GM06990 (cell line): ENCODE measurements at regions not wholly inside any gene's neighbourhood (a gene's known extent, or its start where the extent isn't known, plus 50 kb on each side); places are given as distances from the start of the nearest gene placed in this dataset.

Experiments
- DNase-seq: peaks from one replicate; pipeline ENCODE4 v3.0.0-alpha.2; 2011; ENCODE audit not compliant: insufficient read length; ENCODE audit errors: extremely low read depth
- H3K27me3 ChIP-seq: replicated peaks from 2 replicates; pipeline ENCODE4 v1.6.0; 2011; ENCODE audit warnings: low read length; ENCODE audit not compliant: control insufficient read depth, insufficient read depth
- H3K36me3 ChIP-seq: 2 replicates; pipeline ENCODE4 v1.5.1; 2011; ENCODE audit warnings: low read length; ENCODE audit not compliant: control insufficient read depth, insufficient read depth
- H3K4me3 ChIP-seq: replicated peaks from 2 replicates; pipeline ENCODE4 v1.5.1; 2011; ENCODE audit warnings: low read depth, mild to moderate bottlenecking, control low read depth, low read length
- TF ChIP-seq, protein P1 (sequence below): IDR thresholded peaks from 2 replicates; pipeline ENCODE4 v1.5.1; 2011; ENCODE audit warnings: low read length, control low read depth, mild to moderate bottlenecking, inconsistent platforms; ENCODE audit not compliant: insufficient read depth, poor library complexity, severe bottlenecking

DNA sequence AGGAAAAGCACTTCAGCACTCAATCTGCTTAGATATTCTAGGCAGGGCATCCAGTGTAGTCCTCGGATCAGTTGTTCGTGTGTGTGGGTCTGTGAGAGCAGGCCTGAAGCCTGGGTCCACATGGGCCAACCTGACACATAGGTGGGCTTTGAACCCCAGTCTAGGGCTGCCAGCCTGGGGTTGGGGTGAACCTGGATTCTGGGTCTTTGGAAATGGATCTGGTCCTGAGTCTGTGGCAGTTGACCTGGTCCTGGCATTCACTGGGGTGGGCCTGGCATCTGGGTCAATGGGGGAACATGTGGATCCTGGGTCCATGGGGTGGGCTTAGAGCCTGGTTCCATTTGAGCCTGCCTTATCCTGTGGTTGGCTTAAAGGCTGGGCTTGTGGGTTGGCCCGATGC is 492.6 kb upstream of the MAN1A1 start:
- TF ChIP-seq, protein P1, sequence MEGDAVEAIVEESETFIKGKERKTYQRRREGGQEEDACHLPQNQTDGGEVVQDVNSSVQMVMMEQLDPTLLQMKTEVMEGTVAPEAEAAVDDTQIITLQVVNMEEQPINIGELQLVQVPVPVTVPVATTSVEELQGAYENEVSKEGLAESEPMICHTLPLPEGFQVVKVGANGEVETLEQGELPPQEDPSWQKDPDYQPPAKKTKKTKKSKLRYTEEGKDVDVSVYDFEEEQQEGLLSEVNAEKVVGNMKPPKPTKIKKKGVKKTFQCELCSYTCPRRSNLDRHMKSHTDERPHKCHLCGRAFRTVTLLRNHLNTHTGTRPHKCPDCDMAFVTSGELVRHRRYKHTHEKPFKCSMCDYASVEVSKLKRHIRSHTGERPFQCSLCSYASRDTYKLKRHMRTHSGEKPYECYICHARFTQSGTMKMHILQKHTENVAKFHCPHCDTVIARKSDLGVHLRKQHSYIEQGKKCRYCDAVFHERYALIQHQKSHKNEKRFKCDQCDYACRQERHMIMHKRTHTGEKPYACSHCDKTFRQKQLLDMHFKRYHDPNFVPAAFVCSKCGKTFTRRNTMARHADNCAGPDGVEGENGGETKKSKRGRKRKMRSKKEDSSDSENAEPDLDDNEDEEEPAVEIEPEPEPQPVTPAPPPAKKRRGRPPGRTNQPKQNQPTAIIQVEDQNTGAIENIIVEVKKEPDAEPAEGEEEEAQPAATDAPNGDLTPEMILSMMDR: no peak
- H3K36me3 ChIP-seq: no peaks in the 10 kb centered on the region
- DNase-seq: no peak

DNA sequence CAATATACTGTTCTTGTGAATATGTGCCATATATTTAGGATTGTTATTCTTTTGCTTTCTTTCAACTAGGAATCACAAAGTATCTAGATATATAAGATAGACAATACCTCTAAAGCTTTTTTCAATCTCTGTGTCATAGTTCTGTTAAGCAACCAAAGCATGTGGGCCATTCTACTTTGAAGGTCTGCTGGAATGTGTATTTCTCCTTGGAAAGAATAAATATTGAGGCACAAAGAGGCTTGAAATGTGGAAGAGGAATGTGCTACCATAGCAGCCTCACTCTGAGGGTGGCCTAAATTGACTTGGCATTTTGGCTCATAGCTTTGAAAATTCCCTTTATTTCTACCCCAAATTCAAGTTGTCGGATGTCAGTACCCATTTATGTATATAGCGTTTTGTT is 488.5 kb upstream of the MAN1A1 start:
- Histone ChIP-seq H3K36me3 (no peaks in the 10 kb centered on the region), H3K27me3 (no peaks in the 10 kb centered on the region), H3K4me3 (no peak overlapping the region)
- DNase-seq: no peak
- TF ChIP-seq, protein P1: no peak

More for the DNA sequence above, 492.6 kb upstream of the MAN1A1 start:
- Histone ChIP-seq H3K4me3 (no peak overlapping the region), H3K27me3 (no peaks in the 10 kb centered on the region)

DNA sequence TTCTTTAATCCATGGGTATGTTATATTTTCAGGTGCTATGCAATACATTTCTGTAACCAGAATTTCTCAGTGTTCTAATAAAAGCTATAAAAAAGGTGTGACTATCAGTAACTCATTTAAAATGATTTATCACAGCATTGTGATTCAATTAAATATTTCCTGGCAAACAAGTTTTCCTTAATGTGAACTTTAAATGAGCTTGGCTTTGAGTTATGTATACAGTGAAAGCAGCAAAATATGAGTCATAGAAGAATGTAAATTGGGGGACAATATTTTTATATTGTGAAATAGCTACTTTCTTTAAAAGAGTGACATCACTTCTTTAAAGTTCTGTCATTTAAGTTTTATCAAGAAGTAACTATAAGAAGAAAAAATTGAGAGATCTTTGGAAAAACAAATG is 484.9 kb upstream of the MAN1A1 start:
- no peaks in the 10 kb centered on the region for H3K27me3 ChIP-seq
- DNase-seq: no peak
- TF ChIP-seq, protein P1: no peak

DNA sequence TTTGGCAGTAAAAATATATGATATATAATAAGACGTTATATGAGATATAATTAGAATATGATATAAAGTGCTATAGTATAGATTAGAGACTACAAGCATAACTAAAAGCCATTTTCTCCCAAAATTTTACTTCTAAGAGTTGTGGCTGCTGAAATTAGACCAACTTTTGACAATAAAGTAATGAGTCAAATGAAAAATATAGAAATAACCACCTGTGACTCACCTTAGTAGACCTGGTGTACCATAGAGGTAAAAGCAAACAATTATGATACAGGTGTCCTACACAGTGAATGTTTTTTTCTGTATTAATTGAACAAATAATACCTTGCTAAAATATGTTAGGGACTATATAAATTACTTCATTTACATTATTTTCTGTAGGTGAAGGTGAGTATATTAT is 482.9 kb upstream of the MAN1A1 start:
- Histone ChIP-seq H3K27me3 (no peaks in the 10 kb centered on the region), H3K36me3 (no peaks in the 10 kb centered on the region), H3K4me3 (no peak overlapping the region)
- TF ChIP-seq, protein P1: no peak
- DNase-seq: no peak

More for the DNA sequence above, 484.9 kb upstream of the MAN1A1 start:
- H3K4me3 ChIP-seq: no peak overlapping the region
- H3K36me3 ChIP-seq: no peaks in the 10 kb centered on the region

DNA sequence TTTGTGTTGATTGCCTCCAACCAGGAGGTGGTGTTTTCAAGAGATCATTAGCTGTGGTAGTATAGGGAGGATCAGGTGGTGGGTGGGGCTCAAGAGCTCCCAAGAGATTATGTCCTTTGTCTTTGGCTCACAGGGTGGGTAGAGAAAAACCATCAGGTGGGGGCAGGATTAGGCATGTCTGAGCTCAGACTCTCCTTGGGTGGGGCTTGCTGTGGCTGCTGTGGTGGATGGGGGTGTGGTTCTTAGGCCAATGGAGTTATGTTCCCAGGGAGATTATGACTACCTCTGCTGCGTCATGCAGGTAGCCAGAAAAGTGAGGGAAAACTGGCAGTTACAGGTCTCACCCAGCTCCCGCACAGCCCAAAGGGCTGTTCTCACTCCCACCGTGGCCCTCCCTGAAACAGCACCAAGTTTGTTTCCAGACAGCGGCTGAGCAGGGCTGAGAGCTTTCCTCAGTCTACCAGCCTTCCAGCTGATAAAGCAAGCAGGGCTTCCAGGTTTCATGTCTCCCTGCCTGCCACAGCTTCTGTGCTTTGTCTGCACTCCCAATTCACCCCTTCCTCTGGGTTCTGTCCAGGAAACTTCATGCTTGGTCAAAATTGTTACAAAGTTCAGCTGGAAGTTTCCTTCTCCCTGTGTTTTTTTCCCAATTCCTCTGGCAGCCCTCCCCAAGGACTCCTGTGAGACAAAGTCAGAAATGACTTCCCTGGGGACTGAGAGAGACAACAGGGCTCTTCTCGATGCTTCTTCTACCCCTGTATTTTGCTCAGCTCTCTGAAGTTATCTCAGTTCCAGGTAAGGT is 481.1 kb upstream of the MAN1A1 start:
- DNase-seq: no peak
- TF ChIP-seq, protein P1: no peak
- Histone ChIP-seq H3K27me3 (no peaks in the 10 kb centered on the region), H3K4me3 (no peak overlapping the region), H3K36me3 (no peaks in the 10 kb centered on the region)
